Heart left ventricle (tissue), 16 donors: ENCODE measurements at regions not wholly inside any gene's neighbourhood (a gene's known extent, or its start where the extent isn't known, plus 50 kb on each side); places are given as distances from the start of the nearest gene placed in this dataset.

ENCODE experiments used
- ATAC-seq, 4 donors: fragments of 200-7000 bp; cut with Tn5 transposase; one replicate each; pipeline ENCODE4 v1.9.1; 2020 to 2022; ENCODE audit warnings: moderate library complexity in 4 of 4, mild to moderate bottlenecking in 3 of 4, moderate number of reproducible peaks in 1 of 4
- DNase-seq, 5 donors: peaks; one replicate each; pipeline ENCODE4 v3.0.0-alpha.2; 2020
- H3K27ac ChIP-seq, 12 donors: fragments of 200-600 bp; sonication (generic) in 4 of 12; one replicate each; pipeline versions ENCODE4 v1.5.0 to v1.8.0; 2016 to 2022; ENCODE audit warnings: mild to moderate bottlenecking in 2 of 12
- H3K27me3 ChIP-seq, 9 donors: fragments of 200-600 bp; sonication (generic) in 2 of 9; one replicate each; pipeline versions ENCODE4 v1.5.1 to v1.8.0; 2016 to 2022; ENCODE audit warnings: mild to moderate bottlenecking in 3 of 9
- H3K36me3 ChIP-seq, 9 donors: fragments of 200-600 bp; sonication (generic) in 2 of 9; one replicate each; pipeline versions ENCODE4 v1.5.0 to v1.8.0; 2018 to 2022; ENCODE audit warnings: mild to moderate bottlenecking in 2 of 9
- H3K4me1 ChIP-seq, 12 donors: fragments of 200-600 bp; sonication (generic) in 4 of 12; one replicate each; pipeline versions ENCODE4 v1.5.0 to v1.8.0; 2016 to 2022; ENCODE audit warnings: mild to moderate bottlenecking in 3 of 12
- H3K4me3 ChIP-seq, 12 donors: fragments of 200-600 bp; sonication (generic) in 4 of 12; one replicate each; pipeline versions ENCODE4 v1.5.0 to v1.8.0; 2017 to 2022; ENCODE audit warnings: mild to moderate bottlenecking in 9 of 12, moderate library complexity in 4 of 12
- H3K9me3 ChIP-seq, 12 donors: fragments of 200-600 bp; sonication (generic) in 4 of 12; one replicate each; pipeline versions ENCODE4 v1.5.0 to v1.8.0; 2016 to 2022; ENCODE audit warnings: mild to moderate bottlenecking in 1 of 12
- CTCF ChIP-seq, 12 donors: fragments of 200-600 bp; sonication (generic) in 4 of 12; IDR thresholded peaks; one replicate each; pipeline versions ENCODE4 v1.5.0 to v1.8.0; 2018 to 2022; ENCODE audit warnings: antibody characterized with exemption in 12 of 12, mild to moderate bottlenecking in 5 of 12
- POLR2A ChIP-seq, 2 donors: fragments of 450-650 bp; IDR thresholded peaks; one replicate each; pipeline ENCODE4 v1.6.1; 2017; ENCODE audit warnings: antibody characterized with exemption in 2 of 2, mild to moderate bottlenecking in 2 of 2, moderate library complexity in 2 of 2
- WGBS, 4 donors: extraction: QIAGEN DNeasy Blood & Tissue Kit in 2 of 4; methylation state at CpG; one replicate each; pipeline versions ENCODE4 v1.1.5 to v1.1.7; 2013 to 2018; 5-methylcytosine and 5-hydroxymethylcytosine counted together
- intact Hi-C, 10 donors: fragments of 100-400 bp; cut with DNase I; formaldehyde crosslinking; loops; one replicate each; pipeline versions ENCODE4 v1.11.1 to v1.14.2; 2022
- donor health status: ischemic (EF 13 %, LVEDD 7.1; RV severe dilation, severe dysfunction).
- donor health status: healthy with polysubstance abuse.
- donor health status: DM: no; HTN: yes; CAD: no.
- donor health status: DM: no; HTN: no; CAD: no.
- donor health status: ischemic (EF 25% LVEDD 6.9; RV normal size, moderate dysfunction).
- donor health status: ischemic (EF 25% LVEDD 5.7; RV mildly dilated, moderate dysfunction).
- donor health status: healthy.
- donor health status: DM: yes; HTN: yes; CAD: no.
- donor health status: ischemic (EF 35%, LVEDD 5.7; RV mildly dilated, moderate dysfunction).
- donor health status: nonischemic (EF 11% LVEDD 7.7; RV severe dilation, severe dysfunction).
- donor health status: DM: yes; HTN: yes; CAD: no.
- donor health status: PGD.
- donor health status: ischemic (EF 29% LVEDD 5.4; RV normal size, mild dysfunction).
- donor health status: nonischemic (EF 23%, LVEDD 6.1; RV moderate dilation, normal function).

- H3K9me3 ChIP-seq, result peaks cover 0 to 2% (median 0%) of the 10 kb centered on the region in 12 donors
- H3K4me3 ChIP-seq, result no peak overlapping the region
- H3K27me3 ChIP-seq, result no peaks in the 10 kb centered on the region
- DNase-seq (no peak), ATAC-seq (no peak)
- WGBS, 4 donors, result 78 to 83% (median 81%) methylated on average over 18 to 19 of the region's 19 CpGs
- H3K27ac ChIP-seq, result no peak overlapping the region
- TF ChIP-seq CTCF (IDR thresholded peaks at IDR 0.05) (no peak), POLR2A (IDR thresholded peaks at IDR 0.05) (no peak)
- intact Hi-C loops, result loop anchor here in 1 of 10 donors (10.0 kb wide), 1 partner anchor 152 kb away; no protein-coding TSS in a partner anchor
- peaks cover 0 to 12% (median 4%) of the 10 kb centered on the region in 12 donors for H3K4me1 ChIP-seq
- H3K36me3 ChIP-seq, result no peaks in the 10 kb centered on the region
These were observed 306.7 kb downstream of the NFIB start for GRCh38 chr9:14007190-14007769.

GRCh38 chr9:14006386-14007187 lies 307.4 kb downstream of the NFIB start:
- Histone ChIP-seq H3K9me3 (peaks cover 0 to 5% (median 0%) of the 10 kb centered on the region in 12 donors), H3K27me3 (no peaks in the 10 kb centered on the region), H3K36me3 (no peaks in the 10 kb centered on the region), H3K27ac (no peak overlapping the region), H3K4me1 (peaks cover 0 to 5% (median 0%) of the 10 kb centered on the region in 12 donors), H3K4me3 (no peak overlapping the region)
- ATAC-seq (no peak), DNase-seq (no peak)
- intact Hi-C loops, result loop anchor here in 1 of 10 donors (10.0 kb wide), 1 partner anchor 152 kb away; no protein-coding TSS in a partner anchor
- 85 to 89% (median 88%) methylated on average over 10 of the region's 10 CpGs for WGBS, 4 donors
- TF ChIP-seq CTCF (IDR thresholded peaks at IDR 0.05) (no peak), POLR2A (IDR thresholded peaks at IDR 0.05) (no peak)

- Histone ChIP-seq H3K4me3 (no peak overlapping the region), H3K27me3 (no peaks in the 10 kb centered on the region), H3K4me1 (no peaks in the 10 kb centered on the region), H3K27ac (no peak overlapping the region), H3K36me3 (no peaks in the 10 kb centered on the region), H3K9me3 (peaks cover 0 to 12% (median 0%) of the 10 kb centered on the region in 12 donors)
- ATAC-seq (no peak), DNase-seq (no peak)
- intact Hi-C loops, result loop anchor here in 1 of 10 donors (10.0 kb wide), 1 partner anchor 149 kb away; no protein-coding TSS in a partner anchor
- WGBS, 4 donors, result 85 to 100% (median 89%) methylated on average over 1 of the region's 1 CpG
- TF ChIP-seq POLR2A (IDR thresholded peaks at IDR 0.05) (no peak), CTCF (IDR thresholded peaks at IDR 0.05) (no peak)
These were observed 309.8 kb downstream of the NFIB start for GRCh38 chr9:14004110-14004509.

- TF ChIP-seq CTCF (IDR thresholded peaks at IDR 0.05) (no peak), POLR2A (IDR thresholded peaks at IDR 0.05) (no peak)
- Histone ChIP-seq H3K27me3 (no peaks in the 10 kb centered on the region), H3K4me1 (peaks cover 0 to 14% (median 0%) of the 10 kb centered on the region in 12 donors), H3K27ac (peak overlapping the region in 4 of 12 donors; percentile 3 to 35 (median 8)), H3K9me3 (peaks cover 0 to 2% (median 0%) of the 10 kb centered on the region in 12 donors), H3K4me3 (no peak overlapping the region), H3K36me3 (no peaks in the 10 kb centered on the region)
- DNase-seq (no peak), ATAC-seq (no peak)
- WGBS, 4 donors, result 86 to 88% (median 87%) methylated on average over 3 of the region's 3 CpGs
- intact Hi-C loops, result no loop called here
These were observed 319.7 kb downstream of the NFIB start for GRCh38 chr9:13994240-13994639.
